Progenitor cell of endocrine pancreas (in vitro differentiated cells): ENCODE measurements at regions not wholly inside any gene's neighbourhood (a gene's known extent, or its start where the extent isn't known, plus 50 kb on each side); places are given as distances from the start of the nearest gene placed in this dataset.
"Not testable (repeated sequence)": the region's sequence is repeated elsewhere in the genome, so short reads cannot be mapped to it uniquely, and the experiment has no call there.

ENCODE experiments used
- DNase-seq: peaks from one replicate; pipeline ENCODE4 v3.0.0; 2021; ENCODE audit warnings: low spot score; ENCODE audit not compliant: unreplicated experiment
- H3K27ac Mint-ChIP-seq: 2 replicates; pipeline ENCODE4 v1.8.0; 2021; ENCODE audit warnings: mild to moderate bottlenecking, moderate library complexity, mixed read lengths
- H3K27me3 Mint-ChIP-seq: 2 replicates; pipeline ENCODE4 v1.8.0; 2021; ENCODE audit warnings: mixed read lengths
- H3K36me3 Mint-ChIP-seq: 2 replicates; pipeline ENCODE4 v1.8.0; 2022; ENCODE audit warnings: mixed read lengths; ENCODE audit not compliant: insufficient read depth
- H3K4me1 Mint-ChIP-seq: 2 replicates; pipeline ENCODE4 v1.8.0; 2021; ENCODE audit warnings: low read depth, mixed read lengths
- H3K4me3 Mint-ChIP-seq: 2 replicates; pipeline ENCODE4 v1.8.0; 2021; ENCODE audit warnings: low read depth, mild to moderate bottlenecking, moderate library complexity, mixed read lengths
- H3K9me3 Mint-ChIP-seq: 2 replicates; pipeline ENCODE4 v1.8.0; 2021; ENCODE audit warnings: low read depth, mixed read lengths
- CTCF ChIP-seq: fragments of 200-600 bp; sonication (generic); IDR thresholded peaks from one replicate; pipeline ENCODE4 v1.5.0; 2021; ENCODE audit warnings: antibody characterized with exemption, mild to moderate bottlenecking; ENCODE audit not compliant: unreplicated experiment

DNA sequence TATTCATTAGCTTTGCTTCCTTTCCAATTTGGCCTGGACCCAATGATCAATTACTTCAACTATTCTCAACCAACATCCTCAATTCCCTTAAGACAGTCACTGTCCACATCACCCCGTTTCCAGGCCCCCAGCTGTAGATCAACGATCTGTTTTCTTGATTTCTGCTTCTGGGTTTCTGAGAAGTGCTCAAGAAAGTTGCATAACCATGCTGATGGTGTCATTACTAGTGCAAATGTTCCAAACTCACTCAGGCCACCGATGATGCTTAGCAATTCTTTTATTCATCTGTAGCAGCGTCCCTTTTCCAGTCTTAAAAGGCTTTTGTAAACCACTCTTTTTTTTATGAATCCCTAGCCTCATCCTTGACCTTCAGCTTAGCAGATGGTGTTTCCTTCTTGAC, 155.8 kb upstream of the PTGFR start:
- no peak overlapping the region for H3K4me3 Mint-ChIP-seq
- H3K9me3 Mint-ChIP-seq = peaks cover 3% of the 10 kb centered on the region
- no peak overlapping the region for H3K27ac Mint-ChIP-seq
- H3K27me3 Mint-ChIP-seq = peaks cover 5% of the 10 kb centered on the region
- no peak for TF ChIP-seq CTCF
- no peaks in the 10 kb centered on the region for H3K36me3 Mint-ChIP-seq
- DNase-seq = no peak
- no peaks in the 10 kb centered on the region for H3K4me1 Mint-ChIP-seq

DNA sequence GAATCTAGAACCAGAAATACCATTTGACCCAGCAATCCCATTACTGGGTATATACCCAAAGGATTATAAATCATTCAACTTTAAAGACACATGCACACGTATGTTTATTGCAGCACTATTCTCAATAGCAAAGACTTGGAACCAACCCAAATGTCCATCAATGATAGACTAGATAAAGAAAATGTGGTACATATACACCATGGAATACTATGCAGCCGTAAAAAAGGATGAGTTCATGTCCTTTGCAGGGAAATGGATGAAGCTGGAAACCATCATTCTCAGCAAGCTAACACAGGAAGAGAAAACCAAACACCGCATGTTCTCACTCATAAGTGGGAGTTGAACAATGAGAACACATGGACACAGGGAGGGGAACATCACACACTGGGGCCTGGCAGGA, 154.0 kb upstream of the PTGFR start:
- H3K9me3 Mint-ChIP-seq, H3K27ac Mint-ChIP-seq, H3K4me1 Mint-ChIP-seq, H3K4me3 Mint-ChIP-seq, H3K27me3 Mint-ChIP-seq, DNase-seq, H3K36me3 Mint-ChIP-seq: not testable (repeated sequence)

- no peak for DNase-seq
- H3K4me3 Mint-ChIP-seq = no peak overlapping the region
- H3K9me3 Mint-ChIP-seq = peaks cover 3% of the 10 kb centered on the region
- no peaks in the 10 kb centered on the region for H3K27me3 Mint-ChIP-seq
- no peaks in the 10 kb centered on the region for H3K36me3 Mint-ChIP-seq
- no peak for TF ChIP-seq CTCF
- H3K27ac Mint-ChIP-seq = no peak overlapping the region
- no peaks in the 10 kb centered on the region for H3K4me1 Mint-ChIP-seq
These were observed 151.3 kb upstream of the PTGFR start for GRCh38 chr1:78339490-78339889.

- no peaks in the 10 kb centered on the region for H3K4me1 Mint-ChIP-seq
- no peak overlapping the region for H3K27ac Mint-ChIP-seq
- no peak for TF ChIP-seq CTCF
- no peaks in the 10 kb centered on the region for H3K27me3 Mint-ChIP-seq
- no peak for DNase-seq
- no peaks in the 10 kb centered on the region for H3K36me3 Mint-ChIP-seq
- H3K4me3 Mint-ChIP-seq = no peak overlapping the region
- peaks cover 3% of the 10 kb centered on the region for H3K9me3 Mint-ChIP-seq
These were observed 150.8 kb upstream of the PTGFR start for GRCh38 chr1:78340006-78340405.

- no peak for TF ChIP-seq CTCF
- no peaks in the 10 kb centered on the region for H3K4me1 Mint-ChIP-seq
- no peaks in the 10 kb centered on the region for H3K27me3 Mint-ChIP-seq
- no peaks in the 10 kb centered on the region for H3K9me3 Mint-ChIP-seq
- no peak overlapping the region for H3K27ac Mint-ChIP-seq
- no peak for DNase-seq
- H3K36me3 Mint-ChIP-seq = no peaks in the 10 kb centered on the region
- no peak overlapping the region for H3K4me3 Mint-ChIP-seq
These were observed 142.1 kb upstream of the PTGFR start for GRCh38 chr1:78348496-78349284.

GRCh38 chr1:78351551-78352216, 139.1 kb upstream of the PTGFR start:
- no peak overlapping the region for H3K27ac Mint-ChIP-seq
- H3K4me3 Mint-ChIP-seq = no peak overlapping the region
- TF ChIP-seq CTCF = no peak
- no peaks in the 10 kb centered on the region for H3K9me3 Mint-ChIP-seq
- no peaks in the 10 kb centered on the region for H3K36me3 Mint-ChIP-seq
- no peaks in the 10 kb centered on the region for H3K27me3 Mint-ChIP-seq
- DNase-seq = no peak
- H3K4me1 Mint-ChIP-seq = peaks cover 3% of the 10 kb centered on the region
